OCI-LY7 (cell line): ENCODE measurements at regions not wholly inside any gene's neighbourhood (a gene's known extent, or its start where the extent isn't known, plus 50 kb on each side); places are given as distances from the start of the nearest gene placed in this dataset.
"Not testable (repeated sequence)": the region's sequence is repeated elsewhere in the genome, so short reads cannot be mapped to it uniquely, and the experiment has no call there.

Experiments used
- BruUV-seq: library from RNA; stranded (reverse); fragments of 400-500 nt; replicated peaks from 2 replicates; lab custom pipeline; 2021; lab: Mats Ljungman, UMichigan
- CTCF ChIA-PET: fragments of 300-600 bp; sonication (Branson Sonifier 250); formaldehyde crosslinking; loops from one replicate; lab custom pipeline; 2022; ENCODE audit warnings: antibody characterized with exemption; ENCODE audit not compliant: unreplicated experiment; lab: Charles Lee
- POLR2A ChIA-PET: fragments of 300-600 bp; sonication (Branson Sonifier 250); formaldehyde crosslinking; loops from one replicate; lab custom pipeline; 2022; ENCODE audit warnings: antibody characterized with exemption; lab: Charles Lee
- DNase-seq: peaks from one replicate; pipeline ENCODE4 v3.0.0-alpha.2; 2015; ENCODE audit warnings: low spot score
- H2AFZ ChIP-seq: fragments of 200-600 bp; sonication (generic), shearing (Covaris generic); 2 replicates; pipeline ENCODE4 v1.6.1; 2014; ENCODE audit warnings: mild to moderate bottlenecking, antibody characterized with exemption, low read length, moderate library complexity
- H3K27ac ChIP-seq: fragments of 200-600 bp; sonication (generic); 2 replicates; pipeline ENCODE4 v1.5.1; 2014; ENCODE audit warnings: mixed run types, low read depth, mild to moderate bottlenecking, moderate library complexity, low read length, inconsistent platforms; ENCODE audit not compliant: poor library complexity, severe bottlenecking
- H3K36me3 ChIP-seq: fragments of 200-600 bp; sonication (generic); 2 replicates; pipeline ENCODE4 v1.6.1; 2014; ENCODE audit warnings: mild to moderate bottlenecking, antibody characterized with exemption, low read length, moderate library complexity, mixed read lengths; ENCODE audit not compliant: insufficient read depth
- H3K4me1 ChIP-seq: fragments of 200-600 bp; sonication (generic); 2 replicates; pipeline ENCODE4 v1.5.1; 2014; ENCODE audit warnings: mild to moderate bottlenecking, low read length; ENCODE audit not compliant: insufficient read depth, poor library complexity, severe bottlenecking
- H3K4me2 ChIP-seq: fragments of 200-600 bp; sonication (generic); 2 replicates; pipeline ENCODE4 v1.6.1; 2014; ENCODE audit warnings: mild to moderate bottlenecking, low read length
- H3K4me3 ChIP-seq: fragments of 200-600 bp; sonication (generic); 2 replicates; pipeline ENCODE4 v1.5.1; 2014; ENCODE audit warnings: mild to moderate bottlenecking, low read depth, low read length; ENCODE audit not compliant: poor library complexity, severe bottlenecking
- H3K79me2 ChIP-seq: fragments of 200-600 bp; sonication (generic); 2 replicates; pipeline ENCODE4 v1.6.1; 2016; ENCODE audit warnings: low read depth, mild to moderate bottlenecking, low read length, moderate library complexity, mixed read lengths; ENCODE audit not compliant: insufficient read depth
- H3K9me2 ChIP-seq: fragments of 200-600 bp; sonication (generic); 2 replicates; pipeline ENCODE4 v1.6.1; 2016; ENCODE audit warnings: mild to moderate bottlenecking, low read length, mixed read lengths; ENCODE audit not compliant: insufficient read depth
- H3K9me3 ChIP-seq: fragments of 200-600 bp; sonication (generic); 2 replicates; pipeline ENCODE4 v1.6.1; 2014; ENCODE audit warnings: mild to moderate bottlenecking, mixed run types, low read length, mixed read lengths
- H4K20me1 ChIP-seq: fragments of 200-600 bp; sonication (generic); 2 replicates; pipeline ENCODE4 v1.6.1; 2014; ENCODE audit warnings: mild to moderate bottlenecking, antibody characterized with exemption, low read length, moderate library complexity, mixed read lengths; ENCODE audit not compliant: insufficient read depth
- CTCF ChIP-seq: fragments of 200-600 bp; sonication (generic); conservative IDR thresholded peaks from 2 replicates; pipeline ENCODE4 v1.5.1; 2014; ENCODE audit warnings: mild to moderate bottlenecking, antibody characterized with exemption, low read length, moderate library complexity, mixed read lengths
- EZH2phosphoT487 ChIP-seq: fragments of 200-600 bp; sonication (generic); IDR thresholded peaks from 2 replicates; pipeline ENCODE4 v1.6.1; 2018; ENCODE audit warnings: low read depth, borderline replicate concordance, mild to moderate bottlenecking, mixed run types, antibody characterized with exemption, low read length, moderate library complexity, mixed read lengths
- intact Hi-C: fragments of 100-400 bp; cut with micrococcal nuclease; formaldehyde crosslinking; loops from one replicate; pipeline ENCODE4 v1.10.0; 2022; ENCODE audit not compliant: unreplicated experiment

- Histone ChIP-seq H3K4me1 (no peaks in the 10 kb centered on the region), H2AFZ (no peak overlapping the region), H4K20me1 (no peaks in the 10 kb centered on the region), H3K4me3 (no peak overlapping the region), H3K27ac (no peak overlapping the region), H3K36me3 (no peaks in the 10 kb centered on the region), H3K4me2 (0 out of 2 replicates have a peak overlapping the region, but pooled peaks have one; percentile 26), H3K9me2 (no peaks in the 10 kb centered on the region), H3K9me3 (no peaks in the 10 kb centered on the region), H3K79me2 (no peaks in the 10 kb centered on the region)
- POLR2A ChIA-PET, result no interaction called here
- TF ChIP-seq EZH2phosphoT487 (no peak), CTCF (no peak)
- peak; percentile 2 for DNase-seq
- no TSS peak for BruUV-seq
- CTCF ChIA-PET, result no interaction called here
- intact Hi-C loops, result no loop called here
These were observed 113.4 kb upstream of the PELI2 start for GRCh38 chr14:56004786-56005185.

GRCh38 chr14:56005191-56006053 lies 112.8 kb upstream of the PELI2 start:
- Histone ChIP-seq H2AFZ (no peak overlapping the region), H4K20me1 (no peaks in the 10 kb centered on the region), H3K36me3 (no peaks in the 10 kb centered on the region), H3K4me1 (no peaks in the 10 kb centered on the region), H3K4me3 (no peak overlapping the region), H3K4me2 (no peak overlapping the region), H3K9me3 (no peaks in the 10 kb centered on the region), H3K9me2 (no peaks in the 10 kb centered on the region), H3K79me2 (no peaks in the 10 kb centered on the region), H3K27ac (no peak overlapping the region)
- CTCF ChIA-PET, result no interaction called here
- intact Hi-C loops, result no loop called here
- no TSS peak for BruUV-seq
- POLR2A ChIA-PET, result no interaction called here
- no peak for DNase-seq
- no peak for TF ChIP-seq EZH2phosphoT487
- TF ChIP-seq CTCF, result no peak

GRCh38 chr14:56007491-56007890 lies 110.7 kb upstream of the PELI2 start:
- BruUV-seq, H3K9me3 ChIP-seq, H3K4me1 ChIP-seq, CTCF ChIA-PET, DNase-seq, H3K79me2 ChIP-seq, H3K27ac ChIP-seq, H3K36me3 ChIP-seq, H3K9me2 ChIP-seq, H3K4me2 ChIP-seq, H3K4me3 ChIP-seq, intact Hi-C loops, H2AFZ ChIP-seq, H4K20me1 ChIP-seq, POLR2A ChIA-PET: not testable (repeated sequence)
